SW 1271 (cell line): ENCODE measurements at regions not wholly inside any gene's neighbourhood (a gene's known extent, or its start where the extent isn't known, plus 50 kb on each side); places are given as distances from the start of the nearest gene placed in this dataset.
"Not testable (repeated sequence)": the region's sequence is repeated elsewhere in the genome, so short reads cannot be mapped to it uniquely, and the experiment has no call there.

Experiments
- DNase-seq, 2 experiments: peaks; one replicate each; lab custom pipeline; 2025; lab: John Stamatoyannopoulos, UW

DNA sequence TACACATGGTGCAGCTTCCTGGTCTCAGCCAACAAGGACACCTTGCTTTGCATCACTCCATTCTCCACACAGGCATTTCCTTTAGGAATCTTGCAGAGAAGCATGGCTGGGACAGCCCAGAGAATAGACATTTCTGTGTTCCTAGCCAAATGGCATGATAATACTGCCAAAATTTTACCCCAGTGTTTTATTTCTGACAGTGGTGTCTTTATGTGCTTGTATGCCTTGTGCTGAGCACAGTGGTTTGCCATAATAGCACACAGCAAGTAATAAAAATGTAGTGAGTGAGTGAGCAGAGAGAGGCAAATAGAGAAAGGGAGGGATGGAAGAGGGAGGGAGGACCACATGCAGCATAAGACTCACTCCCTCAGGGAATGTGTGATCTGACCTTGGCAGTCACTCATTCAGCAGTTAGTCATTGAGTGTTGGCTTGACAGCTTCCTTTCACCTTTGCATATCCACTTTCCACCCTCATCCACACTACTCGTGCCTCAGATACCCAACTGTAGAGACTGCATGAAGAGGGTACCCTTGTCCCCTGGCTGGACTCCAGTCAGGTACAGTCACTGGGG is 212.8 kb upstream of the CCDC196 start:
- DNase-seq: no peak

DNA sequence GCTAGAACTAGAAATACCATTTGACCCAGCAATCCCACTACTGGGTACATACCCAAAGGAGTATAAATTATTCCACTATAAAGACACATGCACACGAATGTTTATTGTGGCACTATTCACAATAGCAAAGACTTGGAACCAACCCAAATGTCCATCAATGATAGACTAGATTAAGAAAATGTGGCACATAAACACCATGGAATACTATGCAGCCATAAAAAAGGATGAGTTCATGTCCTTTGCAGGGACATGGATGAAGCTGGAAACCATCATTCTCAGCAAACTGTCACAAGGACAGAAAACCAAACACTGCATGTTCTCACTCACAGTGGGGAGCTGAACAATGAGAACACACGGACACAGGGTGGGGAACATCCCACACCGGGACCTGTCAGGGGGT is 207.8 kb upstream of the CCDC196 start:
- not testable (repeated sequence) for DNase-seq

DNA sequence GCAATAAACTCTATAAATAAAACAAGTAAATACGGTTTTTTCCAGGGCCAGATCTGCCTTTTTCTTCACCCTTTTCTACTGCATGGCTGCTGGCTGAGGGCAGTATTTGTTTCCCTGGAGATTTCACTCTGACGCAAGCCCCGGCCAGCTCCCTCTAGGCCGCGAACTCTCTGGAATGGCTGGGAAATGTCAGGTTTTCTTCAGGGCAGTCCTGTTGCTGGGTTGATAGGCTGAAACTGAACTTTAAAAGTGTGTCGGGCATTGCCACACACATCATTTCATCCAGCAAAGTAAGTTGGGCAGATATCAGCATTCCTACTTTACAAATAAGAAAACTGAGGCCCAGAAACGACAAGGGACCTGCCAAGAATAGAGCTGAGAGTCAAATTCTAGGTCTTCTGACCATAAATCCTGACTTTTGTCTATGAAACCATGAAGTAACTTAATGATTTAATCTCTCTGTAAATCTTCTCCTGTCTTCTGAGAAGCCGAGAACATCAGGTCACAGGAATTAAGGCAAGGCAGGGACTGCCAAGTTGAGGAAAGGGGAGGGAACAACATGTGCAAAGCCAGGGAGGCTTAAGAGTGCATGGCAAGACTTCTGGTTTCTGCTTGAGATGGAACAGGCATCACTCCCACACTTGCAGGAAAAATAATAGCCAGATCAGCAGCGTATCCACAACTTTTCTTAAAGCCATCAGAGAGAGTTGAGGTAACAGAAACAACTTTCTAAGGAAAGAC is 205.0 kb upstream of the CCDC196 start:
- DNase-seq: no peak

DNA sequence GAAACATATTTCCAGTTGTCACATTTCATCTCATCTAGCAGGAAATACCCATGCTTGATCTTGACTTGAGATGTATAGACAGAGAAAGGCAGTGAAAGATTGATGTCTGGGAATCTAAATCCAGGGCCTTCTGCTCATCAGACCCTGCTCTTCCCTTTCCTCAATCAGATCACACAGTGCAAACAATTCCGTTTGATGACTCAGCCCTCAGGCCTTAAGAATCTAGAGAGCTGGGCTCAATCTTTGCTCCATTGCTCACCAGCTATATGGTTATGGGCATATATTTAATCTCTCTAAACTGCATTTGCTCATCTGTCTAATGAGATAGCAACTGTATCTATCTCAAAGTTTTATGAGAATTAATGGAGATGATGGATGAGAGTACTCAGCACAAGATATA is 201.8 kb upstream of the CCDC196 start:
- DNase-seq: peak in 1 of 2 experiments; percentile 6

DNA sequence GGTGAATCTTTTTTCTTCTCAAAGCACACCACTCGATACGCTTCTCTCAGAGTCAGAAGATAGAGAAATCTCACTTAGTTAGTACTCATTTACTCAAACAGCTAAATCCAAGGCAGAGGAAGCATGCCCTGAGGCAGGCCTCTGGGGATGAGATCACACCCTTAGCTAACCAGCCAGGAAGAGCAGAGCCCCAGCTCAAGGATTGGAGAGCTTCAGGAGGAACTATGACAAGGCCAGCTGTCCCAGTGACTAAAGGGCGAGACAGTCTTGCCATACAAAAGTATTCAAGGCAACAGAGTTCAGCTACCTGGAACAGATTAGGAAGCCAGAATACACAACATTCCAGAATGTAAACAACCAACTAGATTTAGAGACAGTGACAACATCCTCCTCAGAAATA is 197.7 kb upstream of the CCDC196 start:
- no peak for DNase-seq

DNA sequence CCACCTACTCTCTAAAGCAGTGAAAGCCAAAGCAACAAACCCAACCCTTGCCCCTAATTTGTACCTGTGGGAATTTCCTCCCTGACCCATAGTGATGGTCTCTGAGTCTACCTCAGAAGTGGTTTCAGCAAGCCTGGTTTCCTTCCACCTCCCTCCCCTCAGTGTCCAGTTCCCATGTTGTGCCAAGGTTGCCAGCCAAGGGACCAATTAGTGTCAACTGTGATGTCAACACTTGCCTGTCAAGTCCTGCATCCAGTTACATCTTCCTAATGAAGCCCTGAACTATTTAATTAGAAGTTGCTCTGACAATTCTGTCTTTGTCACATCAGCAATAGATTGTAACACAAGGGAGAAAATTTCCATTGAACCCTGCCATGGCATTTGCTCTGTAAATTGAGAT is 194.4 kb upstream of the CCDC196 start:
- no peak for DNase-seq

DNA sequence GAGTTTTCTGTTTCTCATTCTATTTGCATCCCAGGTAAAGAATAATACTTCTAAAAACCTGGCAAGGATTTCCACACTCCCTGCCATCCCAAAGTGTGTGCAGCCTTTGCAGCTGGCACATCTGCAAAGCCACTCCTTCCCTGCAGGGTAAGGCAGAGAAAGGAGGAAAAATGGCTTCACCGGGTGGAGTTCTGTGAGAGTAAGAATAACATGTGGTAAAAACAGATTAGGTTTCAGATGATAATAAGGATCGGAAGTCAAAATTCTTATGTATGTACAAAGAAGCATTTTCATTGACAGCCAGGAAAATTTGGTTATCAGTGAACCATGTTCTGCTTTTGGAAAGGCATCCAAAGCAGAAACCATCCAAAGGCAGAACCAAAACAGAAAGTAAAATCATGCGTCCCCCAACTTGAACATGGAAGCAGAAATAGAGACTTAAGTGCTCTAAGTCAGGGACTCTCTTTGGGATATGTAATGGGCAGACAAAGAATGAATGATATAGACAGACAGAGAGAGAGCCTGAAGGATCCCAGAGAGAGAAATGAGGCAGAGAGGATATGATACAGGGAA is 192.6 kb upstream of the CCDC196 start:
- no peak for DNase-seq

DNA sequence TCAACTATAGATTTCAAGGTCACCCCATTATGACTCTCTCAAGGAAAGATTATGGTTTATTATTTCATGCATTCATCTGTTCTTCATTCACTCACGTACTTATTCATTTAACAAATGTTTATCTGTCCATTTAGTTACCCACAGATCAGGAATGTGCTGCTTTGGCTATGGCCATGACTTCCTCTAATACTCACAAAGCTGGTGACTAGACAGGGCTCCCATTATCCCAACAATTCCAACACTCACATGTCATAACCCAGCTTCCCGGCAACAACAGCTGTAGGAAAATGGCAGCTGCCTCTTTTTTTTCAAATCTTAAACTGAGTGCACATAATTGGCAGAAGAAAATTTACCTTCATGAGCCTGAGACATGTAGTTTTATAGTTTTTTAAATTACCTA is 190.8 kb upstream of the CCDC196 start:
- DNase-seq: no peak

DNA sequence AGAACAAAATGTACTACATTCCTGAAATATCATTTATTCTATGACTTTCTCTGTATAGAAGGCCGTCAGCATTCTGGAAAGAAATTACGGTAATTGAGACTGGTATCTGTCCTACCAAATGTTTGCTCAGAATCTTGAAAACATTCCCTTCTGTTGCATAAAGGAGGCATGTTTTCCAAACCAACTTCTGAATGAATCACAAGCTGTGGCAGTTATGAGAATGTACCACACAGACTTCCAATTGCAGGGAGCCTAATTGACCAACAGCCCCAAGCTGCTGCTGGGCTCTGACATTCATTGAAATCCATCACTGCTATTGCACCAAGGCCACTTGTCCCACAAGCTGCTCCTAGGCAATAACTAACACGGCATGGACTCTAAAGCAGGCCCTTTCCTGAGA is 185.3 kb upstream of the CCDC196 start:
- no peak for DNase-seq

DNA sequence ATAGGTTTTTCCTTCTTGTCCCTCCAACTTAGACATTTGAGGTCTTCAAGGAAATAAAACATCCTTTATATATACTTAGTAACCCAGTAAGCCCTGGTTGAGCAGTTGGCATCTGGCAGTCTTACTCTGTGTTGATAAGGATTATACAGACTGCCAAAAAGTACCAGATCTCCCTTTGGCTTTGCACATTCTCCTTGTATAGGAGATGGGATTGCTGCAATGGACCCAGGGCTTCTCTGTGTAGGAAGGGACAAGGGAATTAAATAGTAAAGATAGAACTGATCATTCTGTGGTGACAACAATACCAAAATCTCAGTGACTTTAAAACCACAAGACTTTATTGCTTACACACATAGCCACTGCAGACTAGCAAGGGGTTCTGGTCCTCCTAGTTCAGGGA is 180.1 kb upstream of the CCDC196 start:
- DNase-seq: no peak

DNA sequence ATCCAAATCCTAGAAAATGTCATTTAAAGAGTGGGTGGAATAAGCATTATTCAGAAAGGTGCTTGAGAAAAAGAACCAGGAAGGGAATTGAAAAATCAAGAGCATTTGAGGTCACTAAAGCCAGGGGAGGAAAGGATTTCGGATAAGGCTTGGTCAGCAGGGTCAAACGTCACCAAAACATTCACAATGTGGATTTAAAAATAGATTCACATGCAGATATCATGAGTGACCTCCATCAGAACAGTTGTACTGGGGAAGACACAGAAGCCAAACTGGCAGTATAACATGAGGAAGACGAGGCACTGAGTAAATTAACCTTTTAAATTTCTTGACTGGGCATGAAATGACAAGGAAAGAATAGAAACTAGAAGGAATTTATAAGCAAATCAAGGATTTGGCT is 175.1 kb upstream of the CCDC196 start:
- DNase-seq: no peak

DNA sequence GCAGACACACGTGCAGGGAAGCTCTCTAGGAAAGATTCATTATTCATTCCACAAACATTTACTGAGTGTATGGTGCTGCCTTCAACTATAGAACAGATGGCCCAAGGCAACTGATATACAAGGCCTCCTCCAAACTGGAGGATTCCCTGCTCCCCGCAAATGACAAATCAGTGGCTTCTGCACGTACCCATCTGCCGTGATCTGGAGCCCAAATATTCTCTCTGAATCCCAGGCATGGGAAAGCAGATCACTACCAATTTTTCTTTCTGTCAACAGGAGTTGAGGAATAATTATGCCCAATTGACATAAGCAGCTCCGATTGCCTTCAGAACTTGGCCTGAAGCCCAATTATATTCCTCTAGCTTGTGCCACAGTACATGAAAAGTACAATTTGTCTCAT is 174.2 kb upstream of the CCDC196 start:
- no peak for DNase-seq

DNA sequence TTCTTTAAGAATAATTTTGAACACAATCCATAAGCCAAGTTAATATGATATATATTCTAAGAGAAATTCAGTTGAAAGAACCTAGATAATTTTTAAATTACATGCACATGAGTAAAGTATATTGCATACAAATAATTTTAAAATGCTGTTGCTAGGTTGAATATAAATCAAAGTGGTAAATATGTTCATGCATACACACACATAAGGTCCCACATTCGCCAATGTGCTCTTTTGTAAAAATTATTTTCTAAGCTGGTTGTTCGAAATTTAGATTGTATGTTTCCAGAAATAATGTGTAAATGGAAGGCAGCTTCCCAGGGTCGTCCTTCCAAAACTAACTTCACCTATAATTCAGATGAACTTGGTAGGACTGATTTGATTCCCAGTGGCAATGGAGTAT is 173.7 kb upstream of the CCDC196 start:
- no peak for DNase-seq

DNA sequence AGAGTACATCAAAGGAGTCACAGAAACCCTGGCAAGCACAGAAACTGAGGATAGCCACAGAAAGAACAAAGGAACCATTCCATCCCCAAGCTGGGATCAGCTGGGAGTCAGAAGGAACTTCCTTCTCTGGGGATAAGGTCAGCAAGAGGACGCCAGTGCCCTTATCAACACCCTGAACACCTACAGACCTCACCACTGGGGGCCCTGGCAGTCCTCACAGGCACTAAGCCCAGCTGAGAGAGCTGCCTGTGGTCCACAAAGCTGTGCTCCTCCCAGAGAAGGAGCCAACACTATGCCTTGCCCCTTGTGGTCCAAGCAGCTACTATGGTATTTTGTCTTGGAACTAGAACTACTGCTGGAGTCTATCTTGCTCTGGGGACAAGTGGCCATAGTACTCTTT is 171.1 kb upstream of the CCDC196 start:
- no peak for DNase-seq

DNA sequence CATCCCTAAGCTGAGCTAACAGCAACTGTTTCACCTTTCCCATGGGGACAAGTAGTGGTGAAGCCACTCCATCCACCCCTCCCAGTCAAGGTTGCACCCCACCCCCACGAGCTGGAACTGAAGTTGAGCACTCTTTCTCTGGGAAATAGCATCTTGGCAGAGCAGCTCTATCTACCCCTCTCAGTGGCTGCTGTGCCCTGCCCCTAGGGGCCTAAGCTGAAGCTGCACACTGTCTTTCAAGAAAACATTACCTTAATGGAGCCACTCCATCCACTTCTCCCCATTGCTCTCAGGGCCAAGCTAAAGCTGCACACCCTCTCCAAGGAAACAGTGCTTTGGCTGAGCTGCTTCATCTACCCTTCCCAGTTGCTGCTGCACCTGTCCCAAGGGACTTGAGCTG is 170.6 kb upstream of the CCDC196 start:
- DNase-seq: no peak

DNA sequence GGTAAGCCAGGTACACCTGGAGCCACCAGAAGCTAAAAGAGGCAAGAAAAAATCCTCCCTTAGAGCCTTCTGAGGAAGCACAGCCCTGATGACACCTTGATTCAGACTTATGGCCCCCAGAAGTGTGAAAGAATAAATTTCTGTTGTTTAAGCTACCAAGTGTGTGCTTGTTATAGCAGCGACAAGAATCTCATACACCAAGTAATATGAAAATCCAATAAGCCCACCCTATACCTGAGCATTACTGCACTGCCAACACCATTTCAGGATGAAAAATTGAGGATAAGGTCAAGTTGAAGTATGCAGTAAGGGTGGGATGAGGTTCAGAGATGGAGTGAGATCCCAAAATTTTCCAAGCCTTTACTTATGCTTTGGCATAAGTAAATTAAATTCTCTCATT is 163.6 kb upstream of the CCDC196 start:
- no peak for DNase-seq

DNA sequence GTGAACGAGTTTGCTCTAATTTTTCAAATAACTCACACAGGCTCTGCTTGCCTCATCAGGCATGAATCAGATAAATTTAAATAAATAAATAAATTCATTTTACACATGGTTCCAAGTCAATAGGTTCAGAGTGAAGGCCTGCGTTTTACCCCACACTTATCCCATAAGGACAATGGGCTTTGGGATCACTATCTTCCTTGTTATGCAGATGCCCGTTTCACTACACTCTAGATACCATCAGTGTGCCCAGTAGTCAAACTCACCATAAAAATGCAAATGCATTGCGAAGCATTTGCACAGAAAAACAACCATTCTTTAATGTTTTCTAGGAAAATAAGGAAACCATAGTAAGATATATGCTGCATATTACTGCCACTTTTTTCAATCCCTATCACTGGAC is 155.9 kb upstream of the CCDC196 start:
- DNase-seq: no peak

DNA sequence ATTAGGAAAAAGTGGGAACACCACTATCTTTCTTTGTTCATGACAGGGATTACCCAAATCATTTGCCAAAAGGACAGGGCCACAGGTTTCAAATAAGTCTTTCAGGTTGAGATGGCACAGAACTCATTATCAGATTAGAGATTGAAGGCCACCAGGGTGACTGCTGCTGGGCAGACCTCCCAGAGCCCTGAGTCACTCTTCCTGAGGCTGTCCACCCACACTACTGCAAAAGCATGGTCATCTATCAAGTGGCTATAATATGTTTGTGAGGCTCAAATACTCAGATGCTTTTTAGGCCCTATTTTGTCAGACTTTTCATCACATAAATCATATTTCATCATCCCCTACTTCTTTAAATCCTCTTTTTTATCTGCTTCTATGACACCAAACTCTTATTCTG is 155.3 kb upstream of the CCDC196 start:
- DNase-seq: no peak

DNA sequence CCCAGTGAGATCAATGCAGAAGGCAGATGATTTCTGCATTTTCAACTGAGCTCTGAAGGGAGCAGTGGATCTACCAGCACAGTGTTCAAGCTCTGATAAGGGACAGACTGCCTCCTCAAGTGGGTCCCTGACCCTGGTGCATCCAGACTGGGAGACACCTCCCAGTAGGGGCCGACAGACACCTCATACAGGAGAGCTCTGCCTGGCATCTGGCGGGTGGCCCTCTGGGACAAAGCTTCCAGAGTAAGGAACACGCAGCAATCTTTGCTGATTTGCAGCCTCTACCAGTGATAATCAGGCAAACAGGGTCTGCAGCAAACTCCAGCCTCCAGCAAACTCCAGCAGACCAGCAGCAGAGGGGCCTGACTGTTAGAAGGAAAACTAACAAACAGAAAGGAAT is 152.9 kb upstream of the CCDC196 start:
- DNase-seq: not testable (repeated sequence)

DNA sequence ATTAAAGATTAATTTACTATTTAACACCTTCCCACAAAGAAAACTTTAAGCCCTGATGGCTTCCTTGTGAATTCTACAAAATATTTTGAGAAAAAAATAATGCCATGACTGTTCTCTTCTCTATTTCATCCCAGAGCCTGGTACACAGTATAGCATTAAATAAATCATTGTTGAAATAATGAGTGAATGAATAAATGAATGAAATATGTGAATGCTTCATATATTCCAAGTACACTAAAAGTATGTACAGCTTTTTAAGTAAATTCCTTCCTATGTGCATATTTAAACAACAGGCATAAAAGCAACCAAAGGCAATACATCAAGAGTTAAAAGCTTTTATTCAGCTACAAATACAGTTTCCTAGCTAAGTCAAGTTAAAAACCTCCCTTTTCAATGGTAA is 144.9 kb upstream of the CCDC196 start:
- no peak for DNase-seq

DNA sequence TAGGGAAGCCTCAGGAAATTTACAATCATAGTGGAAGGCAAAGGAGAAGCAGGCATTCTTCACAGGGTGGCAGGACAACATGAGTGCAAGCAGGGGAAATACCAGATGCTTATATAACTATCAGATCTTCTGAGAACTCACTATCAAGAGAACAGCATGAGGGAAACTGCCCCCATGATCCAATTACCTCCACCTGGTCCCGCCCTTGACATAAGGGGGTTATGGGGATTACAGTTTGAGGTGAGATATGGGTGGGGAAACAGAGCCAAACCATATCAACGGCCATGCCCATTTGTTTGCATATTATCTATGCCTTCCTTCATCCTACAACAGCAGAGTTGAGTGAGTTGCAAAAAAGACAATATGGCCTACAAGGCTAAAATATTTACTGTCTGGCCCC is 140.2 kb upstream of the CCDC196 start:
- DNase-seq: no peak

DNA sequence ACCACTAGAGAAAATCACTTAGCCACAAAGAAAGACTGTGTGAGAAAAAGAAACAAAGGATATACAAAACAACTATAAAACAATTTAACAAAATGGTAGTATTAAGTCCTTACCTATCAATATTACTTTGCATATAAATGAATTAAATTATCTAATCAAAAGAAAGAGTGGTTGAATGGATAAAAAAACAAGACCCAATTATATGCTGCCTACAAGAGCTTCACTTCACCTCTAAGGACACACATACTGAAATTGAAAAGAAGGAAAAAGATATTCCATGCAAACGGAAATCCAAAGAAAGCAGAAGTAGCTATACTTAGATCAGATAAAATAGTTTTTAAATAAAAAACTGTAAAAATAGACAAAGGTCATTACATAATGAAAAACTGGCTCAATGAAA is 134.9 kb upstream of the CCDC196 start:
- DNase-seq: no peak

DNA sequence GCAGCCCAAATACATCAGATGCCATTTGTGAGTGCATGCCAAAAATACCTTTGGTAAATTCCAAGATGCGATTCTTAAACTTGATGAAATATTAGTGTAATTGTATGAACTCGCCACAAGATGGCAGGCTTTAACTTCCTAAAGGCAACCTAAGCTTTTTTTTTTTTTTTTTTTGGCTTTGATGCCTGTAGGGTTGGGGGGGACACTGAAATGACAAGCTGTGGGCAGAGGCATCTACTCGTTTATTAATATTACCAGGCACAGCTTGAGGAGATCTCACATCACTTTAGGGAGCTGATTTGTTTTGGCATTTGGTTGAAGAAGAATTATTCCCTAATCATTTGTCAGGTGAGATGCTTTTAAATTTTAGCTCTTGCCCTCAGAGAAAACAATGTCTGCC is 126.7 kb upstream of the CCDC196 start:
- peak in 1 of 2 experiments; percentile 63 for DNase-seq

DNA sequence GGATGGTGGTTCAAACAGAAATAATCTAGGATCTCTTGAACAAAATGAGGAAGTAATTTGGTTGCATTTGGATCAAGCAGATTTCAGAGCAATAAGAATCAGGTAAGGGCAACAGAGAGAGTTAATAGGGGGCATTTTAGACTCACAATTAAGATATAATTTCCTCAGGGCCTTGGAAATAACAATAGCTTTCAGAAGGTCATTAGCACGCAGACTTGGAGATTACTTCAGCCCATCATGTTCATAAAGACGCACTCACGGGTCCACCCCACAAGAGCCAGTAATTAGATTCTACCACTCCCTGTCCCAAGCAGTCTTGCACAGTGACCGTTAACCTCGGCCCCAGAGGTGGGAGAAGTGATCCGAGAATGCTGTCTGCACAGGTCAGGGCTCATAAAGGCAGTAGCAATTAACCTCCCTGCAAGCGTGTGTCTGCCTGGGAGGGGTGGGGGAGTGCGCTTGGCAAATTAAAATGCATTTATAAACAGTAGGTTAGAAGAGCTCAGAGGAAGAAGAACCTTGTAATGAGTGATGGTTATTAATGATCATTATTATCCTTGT is 125.7 kb upstream of the CCDC196 start:
- no peak for DNase-seq
